Middle frontal gyrus (tissue), 1 donor: ENCODE measurements at regions not wholly inside any gene's neighbourhood (a gene's known extent, or its start where the extent isn't known, plus 50 kb on each side); places are given as distances from the start of the nearest gene placed in this dataset.
"Not testable (repeated sequence)": the region's sequence is repeated elsewhere in the genome, so short reads cannot be mapped to it uniquely, and the experiment has no call there.

Experiments used
- DNase-seq: peaks from one replicate; pipeline ENCODE4 v3.0.0-alpha.2; 2015; ENCODE audit warnings: low spot score; ENCODE audit errors: extremely low spot score

GRCh38 chr14:94844593-94845152, 74.8 kb upstream of the GSC start:
- DNase-seq: no peak

- no peak for DNase-seq
These were observed 70.6 kb upstream of the GSC start for GRCh38 chr14:94840467-94840866.

GRCh38 chr14:94839348-94839747, 69.4 kb upstream of the GSC start:
- no peak for DNase-seq

DNA sequence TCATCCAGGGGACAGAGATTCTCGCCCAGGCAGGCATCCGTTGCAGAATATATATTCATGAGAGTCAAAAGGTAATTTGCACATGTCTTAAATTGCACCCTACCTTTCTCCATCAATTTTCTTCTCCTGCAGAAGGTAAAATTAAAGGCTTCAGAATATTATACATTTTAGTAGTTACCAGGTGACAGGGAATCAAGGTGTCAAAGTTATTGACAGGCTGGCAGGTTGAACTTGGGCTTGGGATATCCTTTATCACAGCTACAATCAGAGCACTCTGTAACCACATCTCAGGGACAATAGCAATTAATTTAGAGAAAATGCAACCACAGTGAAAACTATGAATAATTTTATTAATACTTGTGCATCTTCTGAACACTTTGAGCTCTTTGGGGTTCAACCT, 66.9 kb upstream of the GSC start:
- no peak for DNase-seq

- DNase-seq: no peak
These were observed 63.7 kb upstream of the GSC start for GRCh38 chr14:94833633-94834032.

DNA sequence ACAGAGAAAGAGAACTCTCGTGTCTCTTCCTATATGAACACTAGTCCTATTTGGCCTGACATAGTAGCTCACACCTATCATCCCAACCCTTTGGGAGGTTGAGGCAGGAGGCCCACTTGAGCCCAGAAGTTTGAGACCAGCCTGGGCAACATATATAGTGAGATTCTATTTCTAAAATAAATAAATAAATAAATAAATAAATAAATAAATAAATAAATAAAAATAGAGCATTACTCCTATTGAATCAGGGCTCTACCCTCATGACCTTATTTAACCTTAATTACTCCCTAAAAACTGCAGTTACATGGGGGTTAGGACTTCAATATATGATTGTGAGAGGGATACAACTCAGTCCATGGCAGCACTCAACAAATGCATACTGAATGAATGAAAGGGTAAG, 61.2 kb upstream of the GSC start:
- DNase-seq: no peak

- no peak for DNase-seq
These were observed 58.0 kb upstream of the GSC start for GRCh38 chr14:94827711-94828447.

DNA sequence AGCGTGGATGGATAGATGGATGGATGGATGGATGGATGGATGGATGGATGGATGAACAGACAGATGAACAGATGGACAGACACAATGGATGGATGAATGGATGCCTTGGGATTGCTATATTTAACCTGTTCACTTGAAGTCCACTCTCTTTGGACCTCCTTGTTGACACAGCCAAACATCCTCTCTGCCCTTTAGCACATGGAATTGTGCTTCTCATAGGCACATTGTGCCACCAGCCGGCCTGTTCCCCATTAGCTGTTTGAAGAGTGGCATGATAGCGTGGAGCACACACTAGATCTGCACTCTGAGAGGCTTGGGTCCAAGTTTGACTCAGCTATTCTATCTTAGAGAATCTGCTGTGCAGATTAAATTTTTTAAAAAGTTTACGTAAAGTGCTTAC, 56.9 kb upstream of the GSC start:
- no peak for DNase-seq

DNA sequence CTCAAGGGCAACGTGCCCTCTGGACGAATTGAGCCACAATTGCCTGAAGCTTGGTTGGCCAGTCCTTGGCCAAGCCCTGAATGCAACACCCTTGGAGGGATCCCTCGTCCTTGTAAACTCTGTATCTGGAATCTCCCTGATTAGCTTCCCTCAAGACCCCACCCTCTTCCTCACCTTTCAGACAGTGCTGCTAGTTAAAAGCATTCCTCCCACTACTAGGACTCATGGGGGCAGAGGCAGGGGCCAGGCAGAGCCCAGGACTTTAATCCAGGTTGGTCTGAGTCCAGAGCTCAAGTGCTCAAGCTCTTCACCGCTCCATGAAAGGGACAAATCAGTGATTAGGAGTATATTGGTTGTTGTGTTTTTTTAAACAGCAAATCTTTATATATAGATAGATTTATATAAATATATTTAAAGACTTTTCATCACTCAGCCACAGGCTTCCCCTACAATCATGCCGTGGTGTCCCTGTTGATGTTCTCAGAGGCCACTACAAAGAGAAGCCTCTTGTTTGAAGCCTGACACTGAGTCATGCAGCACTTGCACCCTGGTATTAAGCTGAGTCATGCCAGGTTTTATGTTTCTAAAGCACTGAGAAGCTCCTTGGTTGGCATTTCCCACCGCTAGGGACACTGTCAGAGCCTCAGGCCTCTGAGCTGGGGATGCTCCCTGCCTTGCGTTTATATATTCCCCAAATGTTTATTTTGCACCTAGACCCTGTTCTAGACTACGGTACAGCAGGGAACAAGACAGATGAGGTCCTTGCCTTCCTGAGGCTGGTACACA, 53.8 kb upstream of the GSC start:
- DNase-seq: no peak

DNA sequence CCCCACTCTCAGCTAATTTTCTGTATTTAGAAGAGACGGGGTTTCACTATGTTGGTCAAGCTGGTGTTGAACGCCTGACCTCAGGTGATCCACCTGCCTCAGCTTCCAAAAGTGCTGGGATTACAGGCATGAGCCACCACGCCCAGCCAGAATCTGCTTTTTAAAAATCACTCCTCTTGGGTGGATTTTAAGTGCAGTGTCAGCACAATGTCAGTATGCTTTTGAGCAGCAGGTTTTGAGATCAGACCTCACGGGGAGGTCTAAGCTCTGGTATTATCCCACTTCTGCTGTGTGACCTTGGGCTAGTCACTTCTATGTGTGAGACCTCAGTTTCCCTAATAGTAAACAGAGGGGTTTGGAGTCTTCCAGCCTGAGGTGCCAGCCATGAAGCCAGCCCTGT, 51.8 kb upstream of the GSC start:
- DNase-seq: no peak

- DNase-seq: not testable (repeated sequence)
These were observed 51.0 kb upstream of the GSC start for GRCh38 chr14:94820932-94821331.
